Osteoblast (primary cell): ENCODE measurements at regions not wholly inside any gene's neighbourhood (a gene's known extent, or its start where the extent isn't known, plus 50 kb on each side); places are given as distances from the start of the nearest gene placed in this dataset.

Experiments used
- DNase-seq: peaks from one replicate; pipeline ENCODE4 v3.0.0; 2011; ENCODE audit warnings: low spot score, mixed read lengths; ENCODE audit not compliant: insufficient read length; ENCODE audit errors: missing footprints
- H2AFZ ChIP-seq: 2 replicates; pipeline ENCODE4 v1.6.0; 2011; ENCODE audit warnings: mild to moderate bottlenecking, low read length
- H3K27ac ChIP-seq: 2 replicates; pipeline ENCODE4 v1.5.1; 2011; ENCODE audit warnings: mild to moderate bottlenecking, low read depth, low read length, moderate library complexity
- H3K27me3 ChIP-seq: 2 replicates; pipeline ENCODE4 v1.6.0; 2012; ENCODE audit warnings: mild to moderate bottlenecking, control low read depth, inconsistent platforms, low read length, moderate library complexity; ENCODE audit not compliant: insufficient read depth
- H3K36me3 ChIP-seq: 2 replicates; pipeline ENCODE4 v1.5.1; 2011; ENCODE audit warnings: mild to moderate bottlenecking, low read length, control low read depth, moderate library complexity; ENCODE audit not compliant: insufficient read depth
- H3K4me1 ChIP-seq: 2 replicates; pipeline ENCODE4 v1.5.1; 2011; ENCODE audit warnings: mild to moderate bottlenecking, low read length, control low read depth, moderate library complexity; ENCODE audit not compliant: insufficient read depth
- H3K4me2 ChIP-seq: 2 replicates; pipeline ENCODE4 v1.6.0; 2011; ENCODE audit warnings: mild to moderate bottlenecking, low read length; ENCODE audit not compliant: insufficient read depth
- H3K4me3 ChIP-seq: fragments of 200-600 bp; sonication (generic); 3 replicates; pipeline ENCODE4 v1.5.1; 2012; ENCODE audit warnings: mild to moderate bottlenecking, low read length, inconsistent platforms; ENCODE audit not compliant: insufficient read depth
- H3K79me2 ChIP-seq: 2 replicates; pipeline ENCODE4 v1.6.0; 2012; ENCODE audit warnings: mild to moderate bottlenecking, low read length, control low read depth, inconsistent platforms; ENCODE audit not compliant: insufficient read depth
- H3K9me3 ChIP-seq: 2 replicates; pipeline ENCODE4 v1.5.1; 2011; ENCODE audit warnings: low read depth, low read length, control low read depth
- H4K20me1 ChIP-seq: 2 replicates; pipeline ENCODE4 v1.6.0; 2012; ENCODE audit warnings: mild to moderate bottlenecking, low read length, control low read depth; ENCODE audit not compliant: insufficient read depth
- CTCF ChIP-seq: IDR thresholded peaks from 2 replicates; pipeline ENCODE4 v1.5.1; 2011; ENCODE audit warnings: mild to moderate bottlenecking, low read depth, low read length, moderate library complexity; ENCODE audit errors: extremely low read depth

DNA sequence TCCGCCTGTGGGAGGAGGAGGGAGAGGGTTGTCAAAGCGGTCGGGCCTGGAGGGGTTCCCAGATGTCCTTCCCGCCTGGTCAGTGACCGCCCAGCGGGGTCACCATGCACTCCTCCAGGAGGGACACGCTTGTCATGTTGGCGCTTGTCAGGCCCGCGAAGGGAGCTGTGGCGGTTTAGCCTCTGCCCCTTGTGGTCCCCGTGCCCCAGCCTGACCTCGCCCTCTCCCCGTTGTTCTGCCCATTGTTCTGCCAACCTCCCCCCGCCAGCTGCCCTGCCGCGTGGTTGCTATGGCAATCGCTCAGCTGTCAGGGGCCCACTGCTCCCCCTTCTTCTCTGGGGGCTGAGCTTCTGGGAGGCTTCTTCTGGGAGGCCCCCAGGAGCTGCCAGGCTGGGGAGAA is 146.4 kb upstream of the CIBAR2 start:
- peaks cover 2% of the 10 kb centered on the region for H3K79me2 ChIP-seq
- H3K4me2 ChIP-seq = no peak overlapping the region
- no peaks in the 10 kb centered on the region for H3K27me3 ChIP-seq
- no peak overlapping the region for H3K4me3 ChIP-seq
- no peaks in the 10 kb centered on the region for H3K9me3 ChIP-seq
- no peak for TF ChIP-seq CTCF
- no peak overlapping the region for H3K27ac ChIP-seq
- H2AFZ ChIP-seq = no peak overlapping the region
- no peak for DNase-seq
- no peaks in the 10 kb centered on the region for H3K4me1 ChIP-seq
- no peaks in the 10 kb centered on the region for H3K36me3 ChIP-seq
- H4K20me1 ChIP-seq = peaks cover 55% of the 10 kb centered on the region

DNA sequence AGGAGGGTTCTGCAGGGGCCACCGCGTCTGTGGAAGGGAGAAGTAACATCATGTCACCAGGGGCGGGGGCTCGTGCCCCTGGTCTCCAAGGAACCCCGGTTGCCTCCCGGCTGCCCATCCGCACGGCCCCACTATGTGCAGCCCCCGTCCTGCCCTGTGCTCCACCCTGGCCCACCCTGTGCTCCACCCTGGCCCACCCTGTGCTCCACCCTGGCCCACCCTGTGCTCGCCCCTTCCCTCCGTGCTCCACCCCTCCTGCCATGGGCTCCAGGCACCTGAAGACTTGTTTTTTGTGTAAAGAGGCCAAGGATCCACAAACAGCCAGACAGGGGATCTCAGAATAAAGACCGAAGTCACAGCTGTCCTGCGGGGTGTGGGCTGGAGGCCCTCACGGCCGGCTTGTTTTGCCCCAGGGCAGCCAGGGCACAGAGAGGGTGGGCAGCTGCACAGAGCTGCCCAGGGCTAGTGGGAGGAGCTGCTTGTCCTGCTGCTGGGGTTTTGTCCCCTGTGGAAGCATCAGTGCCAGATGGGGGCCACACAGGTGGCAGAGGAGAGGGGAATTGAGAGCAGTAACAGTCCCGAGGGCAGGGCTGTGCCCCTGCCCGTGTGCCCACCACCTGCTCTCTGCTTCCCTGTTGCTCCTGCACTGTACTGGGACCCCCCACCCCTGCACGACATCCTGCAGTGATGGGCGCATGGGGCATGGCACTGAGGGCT is 147.0 kb upstream of the CIBAR2 start:
- H3K4me2 ChIP-seq = no peak overlapping the region
- no peak for TF ChIP-seq CTCF
- no peaks in the 10 kb centered on the region for H3K36me3 ChIP-seq
- H3K9me3 ChIP-seq = no peaks in the 10 kb centered on the region
- H3K27me3 ChIP-seq = no peaks in the 10 kb centered on the region
- H3K79me2 ChIP-seq = peaks cover 2% of the 10 kb centered on the region
- H3K4me1 ChIP-seq = no peaks in the 10 kb centered on the region
- H3K27ac ChIP-seq = no peak overlapping the region
- peaks cover 54% of the 10 kb centered on the region for H4K20me1 ChIP-seq
- no peak overlapping the region for H3K4me3 ChIP-seq
- H2AFZ ChIP-seq = no peak overlapping the region
- DNase-seq = no peak

GRCh38 chr16:85259832-85260167 is 147.5 kb upstream of the CIBAR2 start:
- DNase-seq = no peak
- Histone ChIP-seq H4K20me1 (peaks cover 55% of the 10 kb centered on the region), H3K27ac (no peak overlapping the region), H3K4me3 (no peak overlapping the region), H3K79me2 (peaks cover 2% of the 10 kb centered on the region), H3K4me2 (no peak overlapping the region), H3K27me3 (no peaks in the 10 kb centered on the region), H2AFZ (no peak overlapping the region), H3K4me1 (no peaks in the 10 kb centered on the region), H3K9me3 (no peaks in the 10 kb centered on the region), H3K36me3 (no peaks in the 10 kb centered on the region)
- TF ChIP-seq CTCF = no peak

DNA sequence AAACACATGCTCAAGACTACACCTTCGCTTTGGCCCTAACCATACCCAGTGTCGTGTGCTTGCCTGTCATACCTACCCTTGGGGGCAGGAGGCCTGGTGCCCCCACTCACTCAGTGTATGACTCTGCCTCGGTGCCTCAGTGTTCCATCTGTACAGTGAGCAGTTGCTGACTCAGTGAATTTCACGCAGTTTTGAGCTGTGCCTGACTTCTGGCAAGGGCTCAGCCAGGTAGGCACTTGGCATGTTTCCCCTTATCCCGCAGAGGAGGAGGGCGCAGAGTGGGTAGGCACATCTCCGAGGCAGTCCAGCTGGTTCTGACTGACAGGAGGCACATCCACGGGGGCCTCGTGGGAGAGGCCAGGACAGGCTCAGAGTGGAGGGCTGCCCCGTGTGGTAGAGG is 148.9 kb upstream of the CIBAR2 start:
- Histone ChIP-seq H3K4me2 (no peak overlapping the region), H3K4me1 (no peaks in the 10 kb centered on the region), H3K27me3 (no peaks in the 10 kb centered on the region), H4K20me1 (peaks cover 64% of the 10 kb centered on the region), H3K36me3 (no peaks in the 10 kb centered on the region), H3K27ac (no peak overlapping the region), H3K4me3 (no peak overlapping the region), H3K79me2 (peaks cover 2% of the 10 kb centered on the region), H2AFZ (no peak overlapping the region), H3K9me3 (no peaks in the 10 kb centered on the region)
- no peak for TF ChIP-seq CTCF
- DNase-seq = no peak
